ENCODE measurements at regions not wholly inside any gene's neighbourhood (a gene's known extent, or its start where the extent isn't known, plus 50 kb on each side); places are given as distances from the start of the nearest gene placed in this dataset.

GRCh38 chr11:26841818-26842473 is 120.1 kb upstream of the SLC5A12 start:
- no peak for TF ChIP-seq CTCF (IDR thresholded peaks at IDR 0.05; ENCODE audit: low read depth, low read length)
- H3K36me3 ChIP-seq = no peaks in the 10 kb centered on the region
- no peak overlapping the region for H3K4me3 ChIP-seq
- no peaks in the 10 kb centered on the region for H3K4me1 ChIP-seq (ENCODE audit: low read depth)
- H3K9me3 ChIP-seq (ENCODE audit: low read depth) = no peaks in the 10 kb centered on the region
- DNase-seq (ENCODE audit: low read depth in 1 of 2, low spot score in 1 of 2) = peak in 1 of 2 donors; percentile 69
- H3K27me3 ChIP-seq = no peaks in the 10 kb centered on the region
- no peak overlapping the region for H3K27ac ChIP-seq

GRCh38 chr11:26842478-26843282 is 120.8 kb upstream of the SLC5A12 start:
- peak in 1 of 2 donors; percentile 75 for DNase-seq (ENCODE audit: low read depth in 1 of 2, low spot score in 1 of 2)
- no peaks in the 10 kb centered on the region for H3K27me3 ChIP-seq
- no peaks in the 10 kb centered on the region for H3K4me1 ChIP-seq (ENCODE audit: low read depth)
- no peaks in the 10 kb centered on the region for H3K36me3 ChIP-seq
- no peak for TF ChIP-seq CTCF (IDR thresholded peaks at IDR 0.05; ENCODE audit: low read depth, low read length)
- no peaks in the 10 kb centered on the region for H3K9me3 ChIP-seq (ENCODE audit: low read depth)
- H3K27ac ChIP-seq = no peak overlapping the region
- no peak overlapping the region for H3K4me3 ChIP-seq

GRCh38 chr11:26843539-26843938 is 121.7 kb upstream of the SLC5A12 start:
- Histone ChIP-seq H3K27me3 (no peaks in the 10 kb centered on the region), H3K27ac (no peak overlapping the region), H3K36me3 (no peaks in the 10 kb centered on the region), H3K4me1 (ENCODE audit: low read depth) (no peaks in the 10 kb centered on the region), H3K9me3 (ENCODE audit: low read depth) (no peaks in the 10 kb centered on the region), H3K4me3 (no peak overlapping the region)
- TF ChIP-seq CTCF (IDR thresholded peaks at IDR 0.05; ENCODE audit: low read depth, low read length) = no peak
- no peak for DNase-seq (ENCODE audit: low read depth in 1 of 2, low spot score in 1 of 2)

DNA sequence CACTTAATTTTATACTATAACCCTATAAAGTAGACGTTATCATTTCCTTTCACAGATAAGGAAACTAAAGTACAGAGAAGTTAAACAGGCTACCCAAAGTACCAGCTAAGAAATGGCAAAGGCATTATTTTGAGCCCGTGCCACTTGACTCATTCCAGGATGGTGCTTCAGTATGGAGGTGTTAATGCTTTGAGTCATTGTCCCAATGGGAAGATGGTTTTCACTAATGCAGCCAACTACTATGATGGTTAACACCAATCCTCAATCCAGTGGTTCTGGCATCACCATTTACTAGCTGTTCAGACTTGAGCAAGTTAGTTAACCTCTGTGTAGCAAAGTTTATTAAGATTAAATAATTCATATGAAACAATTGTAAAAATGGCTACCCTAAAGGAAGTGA is 123.1 kb upstream of the SLC5A12 start:
- no peaks in the 10 kb centered on the region for H3K9me3 ChIP-seq (ENCODE audit: low read depth)
- no peaks in the 10 kb centered on the region for H3K36me3 ChIP-seq
- H3K27ac ChIP-seq = no peak overlapping the region
- no peaks in the 10 kb centered on the region for H3K4me1 ChIP-seq (ENCODE audit: low read depth)
- TF ChIP-seq CTCF (IDR thresholded peaks at IDR 0.05; ENCODE audit: low read depth, low read length) = no peak
- no peak overlapping the region for H3K4me3 ChIP-seq
- no peak for DNase-seq (ENCODE audit: low read depth in 1 of 2, low spot score in 1 of 2)
- no peaks in the 10 kb centered on the region for H3K27me3 ChIP-seq

GRCh38 chr11:26846227-26846626 is 124.4 kb upstream of the SLC5A12 start:
- H3K27ac ChIP-seq = no peak overlapping the region
- no peaks in the 10 kb centered on the region for H3K36me3 ChIP-seq
- H3K4me1 ChIP-seq (ENCODE audit: low read depth) = no peaks in the 10 kb centered on the region
- H3K4me3 ChIP-seq = no peak overlapping the region
- no peaks in the 10 kb centered on the region for H3K27me3 ChIP-seq
- no peaks in the 10 kb centered on the region for H3K9me3 ChIP-seq (ENCODE audit: low read depth)
- DNase-seq (ENCODE audit: low read depth in 1 of 2, low spot score in 1 of 2) = no peak
- no peak for TF ChIP-seq CTCF (IDR thresholded peaks at IDR 0.05; ENCODE audit: low read depth, low read length)

Data from cardiac muscle cell (in vitro differentiated cells and primary cell).